SU-DHL-6 (cell line): ENCODE measurements at regions not wholly inside any gene's neighbourhood (a gene's known extent, or its start where the extent isn't known, plus 50 kb on each side); places are given as distances from the start of the nearest gene placed in this dataset.

Experiments
- EZH2phosphoT487 ChIP-seq: fragments of 200-600 bp; sonication (generic), shearing (Covaris generic); conservative IDR thresholded peaks from 2 replicates; pipeline ENCODE4 v1.6.1; 2018; ENCODE audit warnings: mild to moderate bottlenecking, antibody characterized with exemption, low read length, moderate library complexity, mixed read lengths
- TF ChIP-seq, protein P1 (sequence below): fragments of 200-600 bp; sonication (generic); IDR thresholded peaks from one replicate; pipeline ENCODE4 v1.5.1; 2017; ENCODE audit warnings: antibody characterized with exemption, mild to moderate bottlenecking, low read length, moderate library complexity; ENCODE audit not compliant: insufficient read depth, poor library complexity, severe bottlenecking

GRCh38 chr5:9895302-9895645 is 265.1 kb upstream of the TAS2R1 start:
- TF ChIP-seq, protein P1, sequence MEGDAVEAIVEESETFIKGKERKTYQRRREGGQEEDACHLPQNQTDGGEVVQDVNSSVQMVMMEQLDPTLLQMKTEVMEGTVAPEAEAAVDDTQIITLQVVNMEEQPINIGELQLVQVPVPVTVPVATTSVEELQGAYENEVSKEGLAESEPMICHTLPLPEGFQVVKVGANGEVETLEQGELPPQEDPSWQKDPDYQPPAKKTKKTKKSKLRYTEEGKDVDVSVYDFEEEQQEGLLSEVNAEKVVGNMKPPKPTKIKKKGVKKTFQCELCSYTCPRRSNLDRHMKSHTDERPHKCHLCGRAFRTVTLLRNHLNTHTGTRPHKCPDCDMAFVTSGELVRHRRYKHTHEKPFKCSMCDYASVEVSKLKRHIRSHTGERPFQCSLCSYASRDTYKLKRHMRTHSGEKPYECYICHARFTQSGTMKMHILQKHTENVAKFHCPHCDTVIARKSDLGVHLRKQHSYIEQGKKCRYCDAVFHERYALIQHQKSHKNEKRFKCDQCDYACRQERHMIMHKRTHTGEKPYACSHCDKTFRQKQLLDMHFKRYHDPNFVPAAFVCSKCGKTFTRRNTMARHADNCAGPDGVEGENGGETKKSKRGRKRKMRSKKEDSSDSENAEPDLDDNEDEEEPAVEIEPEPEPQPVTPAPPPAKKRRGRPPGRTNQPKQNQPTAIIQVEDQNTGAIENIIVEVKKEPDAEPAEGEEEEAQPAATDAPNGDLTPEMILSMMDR, result no peak
- TF ChIP-seq EZH2phosphoT487, result no peak
